ENCODE measurements at regions not wholly inside any gene's neighbourhood (a gene's known extent, or its start where the extent isn't known, plus 50 kb on each side); places are given as distances from the start of the nearest gene placed in this dataset.
A peak's percentile ranks its signal among the peaks of the same experiment; 100 is the strongest.
"Not testable (repeated sequence)": the region's sequence is repeated elsewhere in the genome, so short reads cannot be mapped to it uniquely, and the experiment has no call there.

- H3K27me3 ChIP-seq (ENCODE audit: control insufficient read depth in 3 of 3, insufficient read depth in 3 of 3, low read length in 3 of 3), result peaks cover 33 to 43% (median 34%) of the 10 kb centered on the region in 3 donors
- H3K9ac ChIP-seq (ENCODE audit: low read depth in 1 of 3, low read length in 3 of 3), result no peak overlapping the region
- H3K4me3 ChIP-seq (ENCODE audit: low read length in 3 of 3), result no peak overlapping the region
- no peak overlapping the region for H3K27ac ChIP-seq (ENCODE audit: low read depth, low read length)
- H3K4me1 ChIP-seq (ENCODE audit: control insufficient read depth in 3 of 3, insufficient read depth in 3 of 3, low read length in 3 of 3), result peaks cover 4 to 10% (median 4%) of the 10 kb centered on the region in 3 donors
- H3K36me3 ChIP-seq (ENCODE audit: control insufficient read depth in 3 of 3, insufficient read depth in 3 of 3, low read length in 3 of 3), result no peaks in the 10 kb centered on the region
- no peaks in the 10 kb centered on the region for H3K9me3 ChIP-seq (ENCODE audit: control insufficient read depth in 3 of 3, low read length in 3 of 3)
Observed at GRCh38 chr5:1648806-1649205, 125.0 kb upstream of the LPCAT1 start.

GRCh38 chr5:1647580-1647979 lies 123.8 kb upstream of the LPCAT1 start:
- H3K27me3 ChIP-seq (ENCODE audit: control insufficient read depth in 3 of 3, insufficient read depth in 3 of 3, low read length in 3 of 3), result peaks cover 34 to 45% (median 36%) of the 10 kb centered on the region in 3 donors
- no peak overlapping the region for H3K4me3 ChIP-seq (ENCODE audit: low read length in 3 of 3)
- H3K27ac ChIP-seq (ENCODE audit: low read depth, low read length), result no peak overlapping the region
- H3K36me3 ChIP-seq (ENCODE audit: control insufficient read depth in 3 of 3, insufficient read depth in 3 of 3, low read length in 3 of 3), result no peaks in the 10 kb centered on the region
- no peaks in the 10 kb centered on the region for H3K9me3 ChIP-seq (ENCODE audit: control insufficient read depth in 3 of 3, low read length in 3 of 3)
- peaks cover 4 to 6% (median 4%) of the 10 kb centered on the region in 3 donors for H3K4me1 ChIP-seq (ENCODE audit: control insufficient read depth in 3 of 3, insufficient read depth in 3 of 3, low read length in 3 of 3)
- H3K9ac ChIP-seq (ENCODE audit: low read depth in 1 of 3, low read length in 3 of 3), result no peak overlapping the region

- H3K27ac ChIP-seq (ENCODE audit: low read depth, low read length), result no peak overlapping the region
Observed at GRCh38 chr5:1644810-1645571, 121.2 kb upstream of the LPCAT1 start.

GRCh38 chr5:1644393-1644809 lies 120.6 kb upstream of the LPCAT1 start:
- peaks cover 38 to 39% (median 38%) of the 10 kb centered on the region in 3 donors for H3K27me3 ChIP-seq (ENCODE audit: control insufficient read depth in 3 of 3, insufficient read depth in 3 of 3, low read length in 3 of 3)
- H3K4me1 ChIP-seq (ENCODE audit: control insufficient read depth in 3 of 3, insufficient read depth in 3 of 3, low read length in 3 of 3); H3K4me3 ChIP-seq (ENCODE audit: low read length in 3 of 3); H3K36me3 ChIP-seq (ENCODE audit: control insufficient read depth in 3 of 3, insufficient read depth in 3 of 3, low read length in 3 of 3); H3K9me3 ChIP-seq (ENCODE audit: control insufficient read depth in 3 of 3, low read length in 3 of 3); H3K9ac ChIP-seq (ENCODE audit: low read depth in 1 of 3, low read length in 3 of 3); H3K27ac ChIP-seq (ENCODE audit: low read depth, low read length): not testable (repeated sequence)

More at GRCh38 chr5:1644810-1645571, 121.2 kb upstream of the LPCAT1 start:
- Histone ChIP-seq H3K27me3 (ENCODE audit: control insufficient read depth in 3 of 3, insufficient read depth in 3 of 3, low read length in 3 of 3) (peaks cover 38 to 39% (median 38%) of the 10 kb centered on the region in 3 donors), H3K9me3 (ENCODE audit: control insufficient read depth in 3 of 3, low read length in 3 of 3) (no peaks in the 10 kb centered on the region), H3K36me3 (ENCODE audit: control insufficient read depth in 3 of 3, insufficient read depth in 3 of 3, low read length in 3 of 3) (no peaks in the 10 kb centered on the region), H3K4me3 (ENCODE audit: low read length in 3 of 3) (peak overlapping the region; percentile 17 to 56 (median 51)), H3K4me1 (ENCODE audit: control insufficient read depth in 3 of 3, insufficient read depth in 3 of 3, low read length in 3 of 3) (peaks cover 4 to 6% (median 4%) of the 10 kb centered on the region in 3 donors), H3K9ac (ENCODE audit: low read depth in 1 of 3, low read length in 3 of 3) (peak overlapping the region in 2 of 3 donors; percentile 6 to 40)

GRCh38 chr5:1643651-1644392 lies 120.1 kb upstream of the LPCAT1 start:
- Histone ChIP-seq H3K4me1 (ENCODE audit: control insufficient read depth in 3 of 3, insufficient read depth in 3 of 3, low read length in 3 of 3) (peaks cover 4 to 6% (median 4%) of the 10 kb centered on the region in 3 donors), H3K9me3 (ENCODE audit: control insufficient read depth in 3 of 3, low read length in 3 of 3) (no peaks in the 10 kb centered on the region), H3K36me3 (ENCODE audit: control insufficient read depth in 3 of 3, insufficient read depth in 3 of 3, low read length in 3 of 3) (no peaks in the 10 kb centered on the region)

GRCh38 chr5:1642621-1643061 lies 118.9 kb upstream of the LPCAT1 start:
- Histone ChIP-seq H3K9me3 (ENCODE audit: control insufficient read depth in 3 of 3, low read length in 3 of 3) (no peaks in the 10 kb centered on the region), H3K27me3 (ENCODE audit: control insufficient read depth in 3 of 3, insufficient read depth in 3 of 3, low read length in 3 of 3) (peaks cover 34 to 40% (median 34%) of the 10 kb centered on the region in 3 donors), H3K27ac (ENCODE audit: low read depth, low read length) (no peak overlapping the region), H3K9ac (ENCODE audit: low read depth in 1 of 3, low read length in 3 of 3) (no peak overlapping the region), H3K36me3 (ENCODE audit: control insufficient read depth in 3 of 3, insufficient read depth in 3 of 3, low read length in 3 of 3) (no peaks in the 10 kb centered on the region), H3K4me3 (ENCODE audit: low read length in 3 of 3) (no peak overlapping the region), H3K4me1 (ENCODE audit: control insufficient read depth in 3 of 3, insufficient read depth in 3 of 3, low read length in 3 of 3) (peaks cover 4 to 6% (median 4%) of the 10 kb centered on the region in 3 donors)

More at GRCh38 chr5:1643651-1644392, 120.1 kb upstream of the LPCAT1 start:
- H3K4me3 ChIP-seq (ENCODE audit: low read length in 3 of 3), result no peak overlapping the region
- H3K27ac ChIP-seq (ENCODE audit: low read depth, low read length), result no peak overlapping the region
- H3K27me3 ChIP-seq (ENCODE audit: control insufficient read depth in 3 of 3, insufficient read depth in 3 of 3, low read length in 3 of 3), result peaks cover 35 to 40% (median 36%) of the 10 kb centered on the region in 3 donors
- H3K9ac ChIP-seq (ENCODE audit: low read depth in 1 of 3, low read length in 3 of 3), result no peak overlapping the region

- Histone ChIP-seq H3K4me3 (ENCODE audit: low read length in 3 of 3) (no peak overlapping the region), H3K27ac (ENCODE audit: low read depth, low read length) (no peak overlapping the region), H3K4me1 (ENCODE audit: control insufficient read depth in 3 of 3, insufficient read depth in 3 of 3, low read length in 3 of 3) (peaks cover 4 to 6% (median 4%) of the 10 kb centered on the region in 3 donors), H3K9me3 (ENCODE audit: control insufficient read depth in 3 of 3, low read length in 3 of 3) (no peaks in the 10 kb centered on the region), H3K36me3 (ENCODE audit: control insufficient read depth in 3 of 3, insufficient read depth in 3 of 3, low read length in 3 of 3) (no peaks in the 10 kb centered on the region), H3K9ac (ENCODE audit: low read depth in 1 of 3, low read length in 3 of 3) (no peak overlapping the region), H3K27me3 (ENCODE audit: control insufficient read depth in 3 of 3, insufficient read depth in 3 of 3, low read length in 3 of 3) (peaks cover 31 to 40% (median 32%) of the 10 kb centered on the region in 3 donors)
Observed at GRCh38 chr5:1642221-1642620, 118.5 kb upstream of the LPCAT1 start.

GRCh38 chr5:1641560-1642166 lies 117.9 kb upstream of the LPCAT1 start:
- H3K27me3 ChIP-seq (ENCODE audit: control insufficient read depth in 3 of 3, insufficient read depth in 3 of 3, low read length in 3 of 3), result peaks cover 31 to 41% (median 32%) of the 10 kb centered on the region in 3 donors
- peaks cover 4 to 6% (median 4%) of the 10 kb centered on the region in 3 donors for H3K4me1 ChIP-seq (ENCODE audit: control insufficient read depth in 3 of 3, insufficient read depth in 3 of 3, low read length in 3 of 3)
- no peak overlapping the region for H3K9ac ChIP-seq (ENCODE audit: low read depth in 1 of 3, low read length in 3 of 3)
- H3K36me3 ChIP-seq (ENCODE audit: control insufficient read depth in 3 of 3, insufficient read depth in 3 of 3, low read length in 3 of 3), result no peaks in the 10 kb centered on the region
- H3K4me3 ChIP-seq (ENCODE audit: low read length in 3 of 3), result no peak overlapping the region
- H3K27ac ChIP-seq (ENCODE audit: low read depth, low read length), result no peak overlapping the region
- H3K9me3 ChIP-seq (ENCODE audit: control insufficient read depth in 3 of 3, low read length in 3 of 3), result no peaks in the 10 kb centered on the region

- H3K27me3 ChIP-seq (ENCODE audit: control insufficient read depth in 3 of 3, insufficient read depth in 3 of 3, low read length in 3 of 3), result peaks cover 31 to 41% (median 32%) of the 10 kb centered on the region in 3 donors
- no peaks in the 10 kb centered on the region for H3K36me3 ChIP-seq (ENCODE audit: control insufficient read depth in 3 of 3, insufficient read depth in 3 of 3, low read length in 3 of 3)
- H3K9me3 ChIP-seq (ENCODE audit: control insufficient read depth in 3 of 3, low read length in 3 of 3), result no peaks in the 10 kb centered on the region
- no peak overlapping the region for H3K27ac ChIP-seq (ENCODE audit: low read depth, low read length)
- peaks cover 4 to 6% (median 4%) of the 10 kb centered on the region in 3 donors for H3K4me1 ChIP-seq (ENCODE audit: control insufficient read depth in 3 of 3, insufficient read depth in 3 of 3, low read length in 3 of 3)
- H3K9ac ChIP-seq (ENCODE audit: low read depth in 1 of 3, low read length in 3 of 3), result no peak overlapping the region
- H3K4me3 ChIP-seq (ENCODE audit: low read length in 3 of 3), result no peak overlapping the region
Observed at GRCh38 chr5:1641041-1641440, 117.3 kb upstream of the LPCAT1 start.

Data from skeletal muscle tissue (tissue), 3 donors.